Colonic mucosa (tissue), 4 donors: ENCODE measurements at regions not wholly inside any gene's neighbourhood (a gene's known extent, or its start where the extent isn't known, plus 50 kb on each side); places are given as distances from the start of the nearest gene placed in this dataset.

Experiments used
- DNase-seq: peaks from one replicate; pipeline ENCODE4 v3.0.0-alpha.2; 2020
- H3K27ac ChIP-seq: fragments of 200-600 bp; one replicate; pipeline ENCODE4 v1.8.0; 2021
- H3K27me3 ChIP-seq: fragments of 200-600 bp; one replicate; pipeline ENCODE4 v1.8.0; 2021
- H3K36me3 ChIP-seq: fragments of 200-600 bp; one replicate; pipeline ENCODE4 v1.8.0; 2021
- H3K4me1 ChIP-seq: fragments of 200-600 bp; one replicate; pipeline ENCODE4 v1.8.0; 2021; ENCODE audit warnings: mild to moderate bottlenecking
- H3K4me3 ChIP-seq: fragments of 200-600 bp; one replicate; pipeline ENCODE4 v1.8.0; 2021
- H3K9ac ChIP-seq, 2 donors: one replicate each; pipeline ENCODE4 v1.7.0; 2013; ENCODE audit warnings: control low read depth in 2 of 2, low read depth in 2 of 2, low read length in 2 of 2
- H3K9me3 ChIP-seq: fragments of 200-600 bp; one replicate; pipeline ENCODE4 v1.8.0; 2021
- CTCF ChIP-seq: fragments of 200-600 bp; IDR thresholded peaks from one replicate; pipeline ENCODE4 v1.8.0; 2022; ENCODE audit warnings: antibody characterized with exemption, mild to moderate bottlenecking
- intact Hi-C: fragments of 100-400 bp; cut with DNase I; formaldehyde crosslinking; loops from one replicate; pipeline ENCODE4 v1.14.1; 2022
- donor health status: healthy.
- donor health status: DM: no; HTN: no; CAD: no.
- donor health status: DM: no; HTN: no; CAD: no.

DNA sequence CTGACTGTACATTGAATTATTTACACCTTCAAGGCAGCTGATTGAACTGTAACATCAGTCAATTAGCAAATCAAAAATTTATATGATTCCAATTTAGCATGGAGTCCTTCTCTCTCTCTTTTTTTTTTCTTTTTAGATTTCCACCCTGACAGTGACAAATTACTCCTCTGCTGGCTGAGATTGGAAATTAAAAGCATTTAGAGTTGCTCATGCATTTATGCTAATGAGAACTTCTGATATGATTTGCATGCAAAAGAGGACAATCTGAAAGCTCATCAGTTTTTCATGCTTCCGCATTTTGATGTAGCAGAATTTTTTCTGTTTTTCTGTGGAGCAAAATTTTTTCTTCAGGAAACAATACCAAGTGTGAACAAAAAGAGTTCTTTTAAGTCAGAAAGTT lies 130.5 kb upstream of the NOX3 start:
- Histone ChIP-seq H3K9me3 (no peaks in the 10 kb centered on the region), H3K4me3 (no peak overlapping the region), H3K27me3 (no peaks in the 10 kb centered on the region), H3K4me1 (no peaks in the 10 kb centered on the region), H3K9ac (no peak overlapping the region), H3K27ac (no peak overlapping the region), H3K36me3 (no peaks in the 10 kb centered on the region)
- DNase-seq, result no peak
- intact Hi-C loops, result no loop called here
- TF ChIP-seq CTCF, result no peak

DNA sequence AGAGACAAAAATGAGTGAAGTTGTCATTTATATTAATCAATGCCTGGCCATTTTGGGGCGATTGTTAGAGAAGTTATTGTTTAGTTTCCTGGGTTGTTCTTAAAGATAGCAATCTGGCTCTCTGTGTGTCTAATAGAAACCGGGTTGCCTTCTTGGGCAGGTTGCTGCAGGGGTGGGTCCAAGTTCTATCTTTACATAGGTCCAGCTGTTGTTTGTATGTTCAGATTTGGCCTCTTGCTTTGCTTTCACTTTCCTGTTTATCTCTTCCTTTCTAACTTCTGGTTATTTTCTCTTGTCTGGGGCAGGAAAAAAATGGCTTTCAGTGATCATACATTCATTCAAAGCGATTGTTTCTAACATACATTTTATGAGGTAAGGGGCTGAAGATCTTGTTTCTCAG lies 128.4 kb upstream of the NOX3 start:
- Histone ChIP-seq H3K9ac (no peak overlapping the region), H3K4me3 (no peak overlapping the region), H3K9me3 (no peaks in the 10 kb centered on the region), H3K36me3 (no peaks in the 10 kb centered on the region), H3K27ac (no peak overlapping the region), H3K4me1 (no peaks in the 10 kb centered on the region), H3K27me3 (no peaks in the 10 kb centered on the region)
- TF ChIP-seq CTCF, result no peak
- intact Hi-C loops, result no loop called here
- no peak for DNase-seq

DNA sequence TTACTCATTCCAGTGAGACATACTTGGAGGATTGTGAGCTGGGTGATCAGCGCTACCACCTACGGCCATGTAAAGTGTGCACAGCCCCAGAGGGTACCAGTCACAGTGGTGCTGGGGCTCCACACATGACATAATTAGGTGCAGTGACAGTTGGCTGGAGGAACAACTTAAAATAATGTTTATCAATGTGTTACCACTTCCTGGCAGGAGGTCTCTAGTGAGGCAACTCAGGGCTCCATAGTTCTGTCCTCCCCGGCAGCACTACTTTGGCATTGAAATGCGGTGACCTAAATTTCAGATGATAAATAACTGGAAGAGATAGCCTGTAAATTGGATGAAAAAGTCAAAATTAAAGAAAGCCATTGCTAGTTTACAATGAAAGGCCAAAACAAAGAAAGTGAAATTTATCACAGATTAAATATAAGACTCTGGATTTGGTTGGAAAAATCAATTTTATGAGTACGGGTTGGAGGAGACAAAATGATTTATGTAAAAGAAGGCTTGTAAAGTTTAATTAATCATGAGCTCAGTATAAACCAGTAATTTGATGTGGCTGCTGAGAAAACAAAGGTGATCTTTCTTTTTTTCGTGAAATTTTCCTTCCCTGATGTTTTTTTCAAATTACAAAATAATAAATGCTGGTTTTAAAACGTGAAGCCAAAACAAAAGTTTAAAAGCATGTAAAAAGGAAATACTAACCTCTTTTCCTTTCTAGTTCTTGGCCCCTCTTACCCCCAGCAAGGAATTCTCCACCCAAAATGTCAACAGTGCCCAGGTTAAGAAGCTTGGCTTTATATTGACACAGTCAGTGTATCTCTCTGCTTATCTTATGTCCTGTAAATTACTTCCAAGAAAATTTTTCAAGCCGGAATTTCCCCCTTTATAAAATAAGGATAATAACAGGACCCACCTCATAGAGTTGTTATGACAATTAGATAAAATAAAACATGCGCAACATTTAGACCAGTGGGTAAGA lies 126.7 kb upstream of the NOX3 start:
- peak; percentile 37 for DNase-seq
- H3K27me3 ChIP-seq, result no peaks in the 10 kb centered on the region
- no peak overlapping the region for H3K27ac ChIP-seq
- no peaks in the 10 kb centered on the region for H3K36me3 ChIP-seq
- H3K4me1 ChIP-seq, result no peaks in the 10 kb centered on the region
- TF ChIP-seq CTCF, result no peak
- intact Hi-C loops, result no loop called here
- H3K4me3 ChIP-seq, result no peak overlapping the region
- H3K9me3 ChIP-seq, result no peaks in the 10 kb centered on the region
- H3K9ac ChIP-seq, result no peak overlapping the region

DNA sequence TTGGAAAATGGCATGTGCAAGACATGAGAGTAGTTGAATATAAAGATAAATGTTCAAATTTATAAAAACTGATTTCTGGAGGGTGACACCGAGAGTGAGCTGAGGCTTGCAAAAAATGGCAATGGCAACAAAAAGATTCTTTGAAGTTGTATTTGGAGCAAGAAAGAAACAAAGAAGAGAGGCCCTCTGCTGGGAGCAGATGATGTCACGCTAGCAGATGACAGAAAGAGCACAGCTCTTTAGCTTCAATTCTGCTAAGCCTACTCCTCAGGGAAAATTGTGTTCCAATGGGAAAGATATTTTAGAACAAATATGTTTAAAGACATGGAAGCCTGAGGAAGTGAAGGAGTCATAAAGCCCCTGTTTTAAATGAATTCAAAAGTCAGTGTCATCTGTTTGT lies 125.3 kb upstream of the NOX3 start:
- Histone ChIP-seq H3K9me3 (no peaks in the 10 kb centered on the region), H3K27me3 (no peaks in the 10 kb centered on the region), H3K4me3 (no peak overlapping the region), H3K36me3 (no peaks in the 10 kb centered on the region), H3K27ac (no peak overlapping the region), H3K9ac (no peak overlapping the region), H3K4me1 (no peaks in the 10 kb centered on the region)
- TF ChIP-seq CTCF, result no peak
- DNase-seq, result no peak
- intact Hi-C loops, result no loop called here

GRCh38 chr6:155578251-155578650 lies 122.6 kb upstream of the NOX3 start:
- no peak for DNase-seq
- H3K36me3 ChIP-seq, result no peaks in the 10 kb centered on the region
- H3K27ac ChIP-seq, result no peak overlapping the region
- no peak overlapping the region for H3K4me3 ChIP-seq
- TF ChIP-seq CTCF, result no peak
- intact Hi-C loops, result no loop called here
- no peaks in the 10 kb centered on the region for H3K4me1 ChIP-seq
- no peaks in the 10 kb centered on the region for H3K27me3 ChIP-seq
- no peak overlapping the region for H3K9ac ChIP-seq
- no peaks in the 10 kb centered on the region for H3K9me3 ChIP-seq
